IMR-90 (cell line): ENCODE measurements at regions not wholly inside any gene's neighbourhood (a gene's known extent, or its start where the extent isn't known, plus 50 kb on each side); places are given as distances from the start of the nearest gene placed in this dataset.

ENCODE experiments used
- ATAC-seq: fragments of 200-7000 bp; cut with Tn5 transposase; 2 replicates; pipeline ENCODE4 v1.9.1; 2020; ENCODE audit warnings: low read depth, mild to moderate bottlenecking, moderate library complexity
- BruUV-seq: library from RNA; stranded (reverse); fragments of 400-500 nt; replicated peaks from 2 replicates; lab custom pipeline; 2021; lab: Mats Ljungman, UMichigan
- CTCF ChIA-PET: fragments of 300-600 bp; formaldehyde crosslinking; extraction: SDS; loops from one replicate; lab custom pipeline; 2021; ENCODE audit warnings: antibody characterized with exemption; lab: Yijun Ruan, JAX
- POLR2A ChIA-PET: fragments of 300-600 bp; sonication (Branson Sonifier 250); formaldehyde crosslinking; loops from one replicate; lab custom pipeline; 2022; ENCODE audit warnings: antibody characterized with exemption; ENCODE audit not compliant: unreplicated experiment; lab: Charles Lee
- DNase-seq: peaks from one replicate; pipeline ENCODE4 v3.0.0; 2013
- H2AFZ ChIP-seq: replicated peaks from 2 replicates; pipeline ENCODE3; 2013; ENCODE audit warnings: low read length, mild to moderate bottlenecking; ENCODE audit not compliant: poor library complexity
- H2AK5ac ChIP-seq: 2 replicates; pipeline ENCODE4 v1.6.1; 2013; ENCODE audit warnings: low read depth, low read length, inconsistent platforms
- H2AK9ac ChIP-seq: replicated peaks from 2 replicates; pipeline ENCODE3; 2013; ENCODE audit warnings: mild to moderate bottlenecking, low read depth, low read length, moderate library complexity; ENCODE audit not compliant: poor library complexity
- H2BK120ac ChIP-seq: 2 replicates; pipeline ENCODE4 v1.6.1; 2013; ENCODE audit warnings: low read depth, low read length, inconsistent platforms
- H2BK15ac ChIP-seq: 3 replicates; pipeline ENCODE4 v1.6.1; 2013; ENCODE audit warnings: low read depth, low read length, inconsistent platforms
- H2BK20ac ChIP-seq: 2 replicates; pipeline ENCODE4 v1.6.1; 2013; ENCODE audit warnings: low read depth, mild to moderate bottlenecking, inconsistent platforms, low read length, moderate library complexity
- H2BK5ac ChIP-seq: 2 replicates; pipeline ENCODE4 v1.6.1; 2013; ENCODE audit warnings: mild to moderate bottlenecking, low read depth, low read length, inconsistent platforms; ENCODE audit not compliant: poor library complexity, severe bottlenecking
- H3K14ac ChIP-seq: replicated peaks from 2 replicates; pipeline ENCODE4 v1.6.1; 2013; ENCODE audit warnings: low read depth, low read length, inconsistent platforms
- H3K18ac ChIP-seq: 2 replicates; pipeline ENCODE4 v1.6.1; 2013; ENCODE audit warnings: low read depth, low read length, control low read depth
- H3K23ac ChIP-seq: 2 replicates; pipeline ENCODE4 v1.6.1; 2013; ENCODE audit warnings: low read depth, low read length, inconsistent platforms
- H3K27ac ChIP-seq: 2 replicates; pipeline ENCODE4 v1.5.1; 2013; ENCODE audit warnings: mild to moderate bottlenecking, control low read depth, low read length; ENCODE audit not compliant: insufficient read depth
- H3K27me3 ChIP-seq: 2 replicates; pipeline ENCODE4 v1.6.1; 2013; ENCODE audit warnings: low read length; ENCODE audit not compliant: control insufficient read depth, insufficient read depth
- H3K36me3 ChIP-seq: 2 replicates; pipeline ENCODE4 v1.6.1; 2013; ENCODE audit warnings: low read length, mixed read lengths; ENCODE audit not compliant: control insufficient read depth, insufficient read depth
- H3K4ac ChIP-seq: 2 replicates; pipeline ENCODE4 v1.6.1; 2013; ENCODE audit warnings: low read depth, low read length, inconsistent platforms
- H3K4me1 ChIP-seq: 2 replicates; pipeline ENCODE4 v1.6.1; 2013; ENCODE audit warnings: low read length, mixed read lengths; ENCODE audit not compliant: control insufficient read depth, insufficient read depth
- H3K4me2 ChIP-seq: 2 replicates; pipeline ENCODE4 v1.6.1; 2013; ENCODE audit warnings: low read depth, mild to moderate bottlenecking, control low read depth, low read length, moderate library complexity
- H3K4me3 ChIP-seq: 2 replicates; pipeline ENCODE4 v1.5.1; 2013; ENCODE audit warnings: low read depth, mild to moderate bottlenecking, control low read depth, low read length, moderate library complexity; ENCODE audit not compliant: insufficient read depth
- H3K56ac ChIP-seq: 2 replicates; pipeline ENCODE4 v1.6.1; 2013; ENCODE audit warnings: low read length, inconsistent platforms; ENCODE audit not compliant: insufficient read depth; ENCODE audit errors: extremely low read depth
- H3K79me1 ChIP-seq, 2 experiments: 2 replicates each; pipeline ENCODE4 v1.6.1; 2013; ENCODE audit warnings: low read length in 2 of 2, inconsistent platforms in 1 of 2, low read depth in 1 of 2
- H3K9ac ChIP-seq: 2 replicates; pipeline ENCODE4 v1.6.1; 2013; ENCODE audit warnings: low read depth, low read length, control low read depth
- H3K9me1 ChIP-seq: 2 replicates; pipeline ENCODE4 v1.6.1; 2013; ENCODE audit warnings: low read length, inconsistent platforms; ENCODE audit not compliant: insufficient read depth
- H3K9me3 ChIP-seq: 2 replicates; pipeline ENCODE4 v1.6.1; 2013; ENCODE audit warnings: low read length; ENCODE audit not compliant: control insufficient read depth, insufficient read depth
- H4K20me1 ChIP-seq: 2 replicates; pipeline ENCODE4 v1.6.1; 2013; ENCODE audit warnings: low read length, inconsistent platforms; ENCODE audit not compliant: insufficient read depth
- H4K5ac ChIP-seq: 2 replicates; pipeline ENCODE4 v1.6.1; 2013; ENCODE audit warnings: mild to moderate bottlenecking, low read depth, low read length, control low read depth
- H4K8ac ChIP-seq, 2 experiments: 2 replicates each; pipeline ENCODE4 v1.6.1; 2013; ENCODE audit warnings: low read depth in 2 of 2, low read length in 2 of 2, control low read depth in 1 of 2, inconsistent platforms in 1 of 2
- H4K91ac ChIP-seq: 2 replicates; pipeline ENCODE4 v1.6.1; 2013; ENCODE audit warnings: low read depth, low read length, inconsistent platforms; ENCODE audit not compliant: insufficient read depth
- CEBPB ChIP-seq: IDR thresholded peaks from 2 replicates; pipeline ENCODE4 v1.6.1; 2012; ENCODE audit warnings: low read depth, low read length, improper control_type of control experiment
- CHD1 ChIP-seq: IDR thresholded peaks from 2 replicates; pipeline ENCODE4 v1.6.1; 2012; ENCODE audit warnings: low read depth, low read length, improper control_type of control experiment
- MAFK ChIP-seq: IDR thresholded peaks from 2 replicates; pipeline ENCODE4 v1.6.1; 2012; ENCODE audit warnings: low read depth, low read length, improper control_type of control experiment
- MXI1 ChIP-seq: IDR thresholded peaks from 2 replicates; pipeline ENCODE4 v1.6.1; 2012; ENCODE audit warnings: low read depth, mild to moderate bottlenecking, low read length, moderate library complexity, borderline replicate concordance
- NFE2L2 ChIP-seq: fragments of 150-350 bp; IDR thresholded peaks from 2 replicates; pipeline ENCODE4 v1.6.1; 2016; ENCODE audit warnings: low read depth, mild to moderate bottlenecking, low read length
- POLR2A ChIP-seq: IDR thresholded peaks from 2 replicates; pipeline ENCODE4 v1.6.1; 2012; ENCODE audit warnings: mild to moderate bottlenecking, low read depth, low read length
- RAD21 ChIP-seq: IDR thresholded peaks from 2 replicates; pipeline ENCODE4 v1.6.1; 2012; ENCODE audit warnings: low read length, improper control_type of control experiment
- SMC3 ChIP-seq: fragments of 150-350 bp; IDR thresholded peaks from 2 replicates; pipeline ENCODE4 v1.6.1; 2016; ENCODE audit warnings: low read depth, mild to moderate bottlenecking, antibody characterized with exemption, low read length, moderate library complexity
- WGBS, 2 experiments: methylation state at CpG; one replicate each; pipeline versions ENCODE4 v1.1.5 to v1.1.7; 2013; ENCODE audit warnings: missing lambda C conversion rate in 2 of 2; ENCODE audit not compliant: insufficient read length in 1 of 2; ENCODE audit errors: extremely low coverage in 2 of 2; 5-methylcytosine and 5-hydroxymethylcytosine counted together
- dilution Hi-C: fragments of 300-500 bp; cut with HindIII; formaldehyde crosslinking; loops from one replicate; pipeline ENCODE4 v1.14.3; 2018; ENCODE audit warnings: low sequenced_read_pairs; ENCODE audit not compliant: unreplicated experiment
- in situ Hi-C: fragments of 300-500 bp; cut with MboI; formaldehyde crosslinking; loops from 3 replicates; pipeline ENCODE4 v1.14.3; 2019; ENCODE audit warnings: low sequenced_read_pairs, inconsistent platforms, mixed read lengths
- intact Hi-C: fragments of 100-400 bp; cut with micrococcal nuclease; formaldehyde crosslinking; loops from 2 replicates; pipeline ENCODE4 v1.10.0; 2022

DNA sequence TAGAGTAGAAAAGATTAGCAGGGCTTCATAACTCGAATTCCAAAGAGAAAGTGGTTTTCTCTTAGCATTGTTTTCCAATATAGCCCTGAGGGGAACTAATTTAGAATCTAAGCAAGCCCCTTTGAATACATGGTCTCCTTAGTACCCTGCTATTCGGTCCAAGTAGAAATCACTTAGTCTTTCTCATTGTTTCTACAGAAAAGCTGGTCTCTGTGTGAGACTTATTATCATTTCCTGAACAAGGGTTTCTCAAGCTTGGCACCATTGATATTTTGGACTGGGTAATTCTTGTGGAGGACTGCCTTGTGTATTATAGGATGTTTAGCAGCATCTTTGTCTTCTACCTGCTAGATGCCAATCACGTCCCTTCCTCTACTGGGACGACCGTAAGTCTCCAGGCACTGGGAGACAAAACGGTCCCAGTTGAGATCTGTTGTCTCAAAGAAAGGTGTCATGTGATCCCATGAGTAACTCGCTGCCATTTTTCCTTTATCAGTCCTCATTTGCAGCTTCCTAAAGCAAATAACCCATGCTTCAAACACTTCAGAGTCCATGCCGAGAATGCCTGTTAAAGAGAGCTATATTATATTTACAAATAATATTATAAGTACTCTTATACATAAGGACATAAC lies 230.7 kb upstream of the SLCO3A1 start:
- no peak for TF ChIP-seq CHD1
- TF ChIP-seq POLR2A = no peak
- no peak for TF ChIP-seq MXI1
- TF ChIP-seq CEBPB = no peak
- no peak for TF ChIP-seq NFE2L2
- no peak for TF ChIP-seq MAFK
- no peak for TF ChIP-seq SMC3
- no peak for TF ChIP-seq RAD21
- H4K8ac ChIP-seq = no peak overlapping the region
- CTCF ChIA-PET = interaction anchor here (0.7 kb wide), 1 partner anchor 666 kb away, joined by 3 read pairs; no protein-coding TSS in a partner anchor
- POLR2A ChIA-PET = no interaction called here
- no peaks in the 10 kb centered on the region; the same call in 1 of the 2 replicates for H3K27me3 ChIP-seq
- DNase-seq = no peak
- no CpG with 5 or more reads among the region's 8 CpGs for WGBS, 2 experiments
- no peak overlapping the region for H3K14ac ChIP-seq
- no peak overlapping the region for H2BK5ac ChIP-seq
- H3K9me3 ChIP-seq = no peaks in the 10 kb centered on the region
- H3K4ac ChIP-seq = no peak overlapping the region
- H3K36me3 ChIP-seq = no peaks in the 10 kb centered on the region
- H3K4me2 ChIP-seq = no peak overlapping the region
- H3K27ac ChIP-seq = no peak overlapping the region
- no peak overlapping the region for H3K18ac ChIP-seq
- no peak overlapping the region for H2BK20ac ChIP-seq
- no peak overlapping the region for H3K56ac ChIP-seq
- no peak overlapping the region for H3K4me3 ChIP-seq
- H3K4me1 ChIP-seq = no peaks in the 10 kb centered on the region
- in situ Hi-C loops = no loop called here
- no peak overlapping the region for H4K91ac ChIP-seq
- no peak overlapping the region for H3K9ac ChIP-seq
- intact Hi-C loops = no loop called here
- no peak overlapping the region for H2AK5ac ChIP-seq
- no peak overlapping the region for H2AK9ac ChIP-seq
- H4K20me1 ChIP-seq = no peaks in the 10 kb centered on the region
- no peaks in the 10 kb centered on the region for H3K79me1 ChIP-seq
- no peak overlapping the region for H2BK120ac ChIP-seq
- no peaks in the 10 kb centered on the region for H3K9me1 ChIP-seq
- dilution Hi-C loops = no loop called here
- H4K5ac ChIP-seq = no peak overlapping the region
- no peak overlapping the region for H2BK15ac ChIP-seq
- H2AFZ ChIP-seq = no peak overlapping the region
- no peak overlapping the region for H3K23ac ChIP-seq
- ATAC-seq = no peak
- BruUV-seq = no TSS peak
